HepG2 (cell line): ENCODE measurements at regions not wholly inside any gene's neighbourhood (a gene's known extent, or its start where the extent isn't known, plus 50 kb on each side); places are given as distances from the start of the nearest gene placed in this dataset.
"Not testable (repeated sequence)": the region's sequence is repeated elsewhere in the genome, so short reads cannot be mapped to it uniquely, and the experiment has no call there.

Experiments used
- BCL6 ChIP-seq: IDR thresholded peaks from 2 replicates; pipeline ENCODE4 v1.6.1; 2016; ENCODE audit warnings: missing genetic modification reagents, missing compliant biosample characterization
- CHD4 ChIP-seq: fragments of 200-600 bp; sonication (generic); IDR thresholded peaks from 2 replicates; pipeline ENCODE4 v1.7.0; 2017; ENCODE audit warnings: mild to moderate bottlenecking, low read length, borderline replicate concordance
- EZH2 ChIP-seq: conservative IDR thresholded peaks from 2 replicates; pipeline ENCODE4 v1.6.1; 2012; ENCODE audit warnings: mild to moderate bottlenecking, low read depth, low read length, moderate library complexity
- HMG20B ChIP-seq: conservative IDR thresholded peaks from 2 replicates; pipeline ENCODE4 v1.6.1; 2016; ENCODE audit warnings: missing genetic modification reagents, missing compliant biosample characterization
- MAFK ChIP-seq, 2 experiments: IDR thresholded peaks in 1 of 2; conservative IDR thresholded peaks in 1 of 2; 2 replicates each; pipeline ENCODE4 v1.6.1; 2011; ENCODE audit warnings: improper control_type of control experiment in 2 of 2, low read length in 2 of 2
- NPAS2 ChIP-seq: sonication (generic); formaldehyde crosslinking; IDR thresholded peaks from 2 replicates; pipeline ENCODE4 v1.8.0; 2022; ENCODE audit warnings: mild to moderate bottlenecking, missing genetic modification reagents, borderline replicate concordance
- SMC3 ChIP-seq: IDR thresholded peaks from 2 replicates; pipeline ENCODE4 v1.6.1; 2011; ENCODE audit warnings: low read length, improper control_type of control experiment
- ZNF180 ChIP-seq: sonication (generic); formaldehyde crosslinking; IDR thresholded peaks from 2 replicates; pipeline ENCODE4 v1.4.0; 2020; ENCODE audit warnings: low read depth, missing genetic modification reagents, borderline replicate concordance
- ZNF282 ChIP-seq: fragments of 450-650 bp; IDR thresholded peaks from 2 replicates; pipeline ENCODE4 v1.6.1; 2018; ENCODE audit not compliant: partially characterized antibody
- ZSCAN21 ChIP-seq: sonication (generic); formaldehyde crosslinking; IDR thresholded peaks from 2 replicates; pipeline ENCODE4 v1.8.0; 2022; ENCODE audit warnings: mild to moderate bottlenecking, missing genetic modification reagents, moderate library complexity, borderline replicate concordance
- TF ChIP-seq, protein P1 (sequence below), 2 experiments: IDR thresholded peaks; 2 replicates each; pipeline ENCODE4 v1.6.1; 2011 to 2012; ENCODE audit warnings: low read length in 2 of 2, borderline replicate concordance in 1 of 2, low read depth in 1 of 2, mild to moderate bottlenecking in 1 of 2, moderate library complexity in 1 of 2
- TF ChIP-seq, protein P2 (sequence below): sonication (generic); formaldehyde crosslinking; IDR thresholded peaks from 2 replicates; pipeline ENCODE4 v1.5.0; 2020; ENCODE audit warnings: mild to moderate bottlenecking, missing genetic modification reagents, moderate library complexity
- TF ChIP-seq, protein P3 (sequence below): sonication (generic); formaldehyde crosslinking; IDR thresholded peaks from 2 replicates; pipeline ENCODE4 v1.5.0; 2020; ENCODE audit warnings: missing genetic modification reagents, mild to moderate bottlenecking, borderline replicate concordance

DNA sequence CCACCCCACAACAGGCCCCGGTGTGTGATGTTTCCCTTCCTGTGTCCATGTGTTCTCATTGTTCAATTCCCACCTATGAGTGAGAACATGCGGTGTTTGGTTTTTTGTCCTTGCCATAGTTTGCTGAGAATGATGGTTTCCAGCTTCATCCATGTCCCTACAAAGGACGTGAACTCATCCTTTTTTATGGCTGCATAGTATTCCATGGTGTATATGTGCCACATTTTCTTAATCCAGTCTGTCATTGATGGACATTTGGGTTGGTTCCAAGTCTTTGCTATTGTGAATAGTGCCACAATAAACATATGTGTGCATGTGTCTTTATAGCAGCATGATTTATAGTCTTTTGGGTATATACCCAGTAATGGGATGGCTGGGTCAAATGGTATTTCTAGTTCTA, 361.1 kb downstream of the SRGAP2C start:
- TF ChIP-seq ZSCAN21 (CRISPR knock-in tag); SMC3; CHD4; BCL6 (CRISPR knock-in tag); HMG20B; ZNF282; ZNF180 (CRISPR knock-in tag); NPAS2 (CRISPR knock-in tag); EZH2; MAFK (conservative IDR thresholded peaks at IDR 0.05 in 1 of 2, IDR thresholded peaks at IDR 0.05 in 1 of 2; ENCODE audit: low read length in 2 of 2): not testable (repeated sequence)
- TF ChIP-seq, protein P1, sequence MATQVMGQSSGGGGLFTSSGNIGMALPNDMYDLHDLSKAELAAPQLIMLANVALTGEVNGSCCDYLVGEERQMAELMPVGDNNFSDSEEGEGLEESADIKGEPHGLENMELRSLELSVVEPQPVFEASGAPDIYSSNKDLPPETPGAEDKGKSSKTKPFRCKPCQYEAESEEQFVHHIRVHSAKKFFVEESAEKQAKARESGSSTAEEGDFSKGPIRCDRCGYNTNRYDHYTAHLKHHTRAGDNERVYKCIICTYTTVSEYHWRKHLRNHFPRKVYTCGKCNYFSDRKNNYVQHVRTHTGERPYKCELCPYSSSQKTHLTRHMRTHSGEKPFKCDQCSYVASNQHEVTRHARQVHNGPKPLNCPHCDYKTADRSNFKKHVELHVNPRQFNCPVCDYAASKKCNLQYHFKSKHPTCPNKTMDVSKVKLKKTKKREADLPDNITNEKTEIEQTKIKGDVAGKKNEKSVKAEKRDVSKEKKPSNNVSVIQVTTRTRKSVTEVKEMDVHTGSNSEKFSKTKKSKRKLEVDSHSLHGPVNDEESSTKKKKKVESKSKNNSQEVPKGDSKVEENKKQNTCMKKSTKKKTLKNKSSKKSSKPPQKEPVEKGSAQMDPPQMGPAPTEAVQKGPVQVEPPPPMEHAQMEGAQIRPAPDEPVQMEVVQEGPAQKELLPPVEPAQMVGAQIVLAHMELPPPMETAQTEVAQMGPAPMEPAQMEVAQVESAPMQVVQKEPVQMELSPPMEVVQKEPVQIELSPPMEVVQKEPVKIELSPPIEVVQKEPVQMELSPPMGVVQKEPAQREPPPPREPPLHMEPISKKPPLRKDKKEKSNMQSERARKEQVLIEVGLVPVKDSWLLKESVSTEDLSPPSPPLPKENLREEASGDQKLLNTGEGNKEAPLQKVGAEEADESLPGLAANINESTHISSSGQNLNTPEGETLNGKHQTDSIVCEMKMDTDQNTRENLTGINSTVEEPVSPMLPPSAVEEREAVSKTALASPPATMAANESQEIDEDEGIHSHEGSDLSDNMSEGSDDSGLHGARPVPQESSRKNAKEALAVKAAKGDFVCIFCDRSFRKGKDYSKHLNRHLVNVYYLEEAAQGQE (IDR thresholded peaks at IDR 0.05; ENCODE audit: borderline replicate concordance in 1 of 2, low read depth in 1 of 2, low read length in 2 of 2): not testable (repeated sequence)
- TF ChIP-seq, protein P2, sequence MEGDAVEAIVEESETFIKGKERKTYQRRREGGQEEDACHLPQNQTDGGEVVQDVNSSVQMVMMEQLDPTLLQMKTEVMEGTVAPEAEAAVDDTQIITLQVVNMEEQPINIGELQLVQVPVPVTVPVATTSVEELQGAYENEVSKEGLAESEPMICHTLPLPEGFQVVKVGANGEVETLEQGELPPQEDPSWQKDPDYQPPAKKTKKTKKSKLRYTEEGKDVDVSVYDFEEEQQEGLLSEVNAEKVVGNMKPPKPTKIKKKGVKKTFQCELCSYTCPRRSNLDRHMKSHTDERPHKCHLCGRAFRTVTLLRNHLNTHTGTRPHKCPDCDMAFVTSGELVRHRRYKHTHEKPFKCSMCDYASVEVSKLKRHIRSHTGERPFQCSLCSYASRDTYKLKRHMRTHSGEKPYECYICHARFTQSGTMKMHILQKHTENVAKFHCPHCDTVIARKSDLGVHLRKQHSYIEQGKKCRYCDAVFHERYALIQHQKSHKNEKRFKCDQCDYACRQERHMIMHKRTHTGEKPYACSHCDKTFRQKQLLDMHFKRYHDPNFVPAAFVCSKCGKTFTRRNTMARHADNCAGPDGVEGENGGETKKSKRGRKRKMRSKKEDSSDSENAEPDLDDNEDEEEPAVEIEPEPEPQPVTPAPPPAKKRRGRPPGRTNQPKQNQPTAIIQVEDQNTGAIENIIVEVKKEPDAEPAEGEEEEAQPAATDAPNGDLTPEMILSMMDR: not testable (repeated sequence)
- TF ChIP-seq, protein P3, sequence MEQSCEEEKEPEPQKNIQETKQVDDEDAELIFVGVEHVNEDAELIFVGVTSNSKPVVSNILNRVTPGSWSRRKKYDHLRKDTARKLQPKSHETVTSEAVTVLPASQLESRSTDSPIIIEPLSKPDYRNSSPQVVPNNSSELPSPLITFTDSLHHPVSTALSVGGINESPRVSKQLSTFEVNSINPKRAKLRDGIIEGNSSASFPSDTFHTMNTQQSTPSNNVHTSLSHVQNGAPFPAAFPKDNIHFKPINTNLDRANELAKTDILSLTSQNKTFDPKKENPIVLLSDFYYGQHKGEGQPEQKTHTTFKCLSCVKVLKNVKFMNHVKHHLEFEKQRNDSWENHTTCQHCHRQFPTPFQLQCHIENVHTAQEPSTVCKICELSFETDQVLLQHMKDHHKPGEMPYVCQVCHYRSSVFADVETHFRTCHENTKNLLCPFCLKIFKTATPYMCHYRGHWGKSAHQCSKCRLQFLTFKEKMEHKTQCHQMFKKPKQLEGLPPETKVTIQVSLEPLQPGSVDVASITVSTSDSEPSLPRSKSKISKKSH (CRISPR knock-in tag): not testable (repeated sequence)
